ENCODE measurements at regions not wholly inside any gene's neighbourhood (a gene's known extent, or its start where the extent isn't known, plus 50 kb on each side); places are given as distances from the start of the nearest gene placed in this dataset.

GRCh38 chr9:89801341-89801740 lies 196.5 kb downstream of the GADD45G start:
- DNase-seq (no peak), ATAC-seq (no peak)
- H3K36me3 ChIP-seq, result no peaks in the 10 kb centered on the region
- no peak overlapping the region for H3K27ac ChIP-seq
- no peak overlapping the region for H3K4me3 ChIP-seq
- peaks cover 0 to 33% (median 18%) of the 10 kb centered on the region in 9 donors for H3K4me1 ChIP-seq
- WGBS, 2 donors, result 71 to 79% methylated on average over 4 of the region's 4 CpGs
- no peaks in the 10 kb centered on the region for H3K9me3 ChIP-seq
- no peak for TF ChIP-seq CTCF (IDR thresholded peaks at IDR 0.05)
- intact Hi-C loops (cut with DNase I), result loop anchor here in 2 of 10 donors (5.0 kb wide), 2 partner anchors 194 to 301 kb away; partner anchors contain the start of gene GADD45G (in 1 of the 2)
- no peaks in the 10 kb centered on the region for H3K27me3 ChIP-seq

- ATAC-seq, result peak in 7 of 8 donors; percentile 20 to 70 (median 30)
- no peaks in the 10 kb centered on the region for H3K9me3 ChIP-seq
- H3K27ac ChIP-seq, result peak overlapping the region in 1 of 10 donors; percentile 22
- no peaks in the 10 kb centered on the region for H3K36me3 ChIP-seq
- H3K27me3 ChIP-seq, result no peaks in the 10 kb centered on the region
- H3K4me1 ChIP-seq, result peaks cover 0 to 34% (median 18%) of the 10 kb centered on the region in 9 donors
- 56 to 70% methylated on average over 13 of the region's 13 CpGs for WGBS, 2 donors
- intact Hi-C loops (cut with DNase I), result loop anchor here in 2 of 10 donors (5.0 kb wide), 2 partner anchors 195 to 300 kb away; partner anchors contain the start of gene GADD45G (in 1 of the 2)
- H3K4me3 ChIP-seq, result no peak overlapping the region
- TF ChIP-seq CTCF (IDR thresholded peaks at IDR 0.05), result no peak
- no peak for DNase-seq
Observed at GRCh38 chr9:89801742-89802670, 197.2 kb downstream of the GADD45G start.

GRCh38 chr9:89802781-89803355 lies 198.1 kb downstream of the GADD45G start:
- intact Hi-C loops (cut with DNase I), result loop anchor here in 2 of 10 donors (5.0 kb wide), 2 partner anchors 196 to 299 kb away; partner anchors contain the start of gene GADD45G (in 1 of the 2)
- H3K27ac ChIP-seq, result peak overlapping the region in 1 of 10 donors; percentile 22
- peaks cover 3 to 40% (median 22%) of the 10 kb centered on the region in 9 donors for H3K4me1 ChIP-seq
- 24 to 31% methylated on average over 8 of the region's 8 CpGs for WGBS, 2 donors
- H3K27me3 ChIP-seq, result no peaks in the 10 kb centered on the region
- H3K9me3 ChIP-seq, result no peaks in the 10 kb centered on the region
- no peak for TF ChIP-seq CTCF (IDR thresholded peaks at IDR 0.05)
- H3K4me3 ChIP-seq, result no peak overlapping the region
- peak; percentile 75 for DNase-seq
- ATAC-seq, result peak; percentile 75 to 94 (median 90)
- no peaks in the 10 kb centered on the region for H3K36me3 ChIP-seq

- Histone ChIP-seq H3K36me3 (no peaks in the 10 kb centered on the region), H3K4me3 (no peak overlapping the region), H3K4me1 (peaks cover 9 to 45% (median 26%) of the 10 kb centered on the region in 9 donors), H3K27me3 (no peaks in the 10 kb centered on the region), H3K9me3 (no peaks in the 10 kb centered on the region), H3K27ac (no peak overlapping the region)
- WGBS, 2 donors, result 86 to 89% methylated on average over 7 of the region's 7 CpGs
- DNase-seq, result no peak
- ATAC-seq, result no peak
- no peak for TF ChIP-seq CTCF (IDR thresholded peaks at IDR 0.05)
- intact Hi-C loops (cut with DNase I), result loop anchor here in 2 of 10 donors (5.0 kb wide), 2 partner anchors 196 to 299 kb away; partner anchors contain the start of gene GADD45G (in 1 of the 2)
Observed at GRCh38 chr9:89803403-89803802, 198.6 kb downstream of the GADD45G start.
